ENCODE measurements at regions not wholly inside any gene's neighbourhood (a gene's known extent, or its start where the extent isn't known, plus 50 kb on each side); places are given as distances from the start of the nearest gene placed in this dataset.

DNA sequence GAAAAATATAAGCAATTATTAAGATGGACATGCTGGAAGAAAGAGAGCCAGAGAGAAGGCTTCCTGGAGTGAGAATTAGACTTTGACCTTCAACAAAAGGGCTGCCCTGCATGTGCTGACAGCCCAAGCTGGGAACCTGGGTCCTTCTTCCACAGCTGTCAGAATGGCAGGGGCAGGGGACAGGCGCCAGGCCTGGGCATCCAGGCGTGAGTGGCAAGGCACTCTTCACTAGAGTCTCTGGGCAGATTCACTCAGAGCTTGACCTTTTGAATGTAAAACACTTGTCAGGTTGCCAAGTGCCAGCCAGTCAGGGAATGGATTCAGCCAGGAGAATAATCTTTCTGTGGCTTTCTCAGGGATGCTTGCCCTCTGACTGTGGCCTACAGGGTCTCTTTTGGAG, 119.1 kb upstream of the CLINT1 start:
- TF ChIP-seq, protein P1, sequence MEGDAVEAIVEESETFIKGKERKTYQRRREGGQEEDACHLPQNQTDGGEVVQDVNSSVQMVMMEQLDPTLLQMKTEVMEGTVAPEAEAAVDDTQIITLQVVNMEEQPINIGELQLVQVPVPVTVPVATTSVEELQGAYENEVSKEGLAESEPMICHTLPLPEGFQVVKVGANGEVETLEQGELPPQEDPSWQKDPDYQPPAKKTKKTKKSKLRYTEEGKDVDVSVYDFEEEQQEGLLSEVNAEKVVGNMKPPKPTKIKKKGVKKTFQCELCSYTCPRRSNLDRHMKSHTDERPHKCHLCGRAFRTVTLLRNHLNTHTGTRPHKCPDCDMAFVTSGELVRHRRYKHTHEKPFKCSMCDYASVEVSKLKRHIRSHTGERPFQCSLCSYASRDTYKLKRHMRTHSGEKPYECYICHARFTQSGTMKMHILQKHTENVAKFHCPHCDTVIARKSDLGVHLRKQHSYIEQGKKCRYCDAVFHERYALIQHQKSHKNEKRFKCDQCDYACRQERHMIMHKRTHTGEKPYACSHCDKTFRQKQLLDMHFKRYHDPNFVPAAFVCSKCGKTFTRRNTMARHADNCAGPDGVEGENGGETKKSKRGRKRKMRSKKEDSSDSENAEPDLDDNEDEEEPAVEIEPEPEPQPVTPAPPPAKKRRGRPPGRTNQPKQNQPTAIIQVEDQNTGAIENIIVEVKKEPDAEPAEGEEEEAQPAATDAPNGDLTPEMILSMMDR (IDR thresholded peaks at IDR 0.05 in 2 of 3, conservative IDR thresholded peaks at IDR 0.05 in 1 of 3; ENCODE audit: control insufficient read depth in 2 of 3, extremely low read depth in 1 of 3, insufficient read depth in 1 of 3, low read depth in 3 of 3, low read length in 3 of 3), result no peak
- no peak for TF ChIP-seq TCF7 (IDR thresholded peaks at IDR 0.05; ENCODE audit: borderline replicate concordance)
- TF ChIP-seq USF2 (IDR thresholded peaks at IDR 0.05; ENCODE audit: borderline replicate concordance, low read depth, low read length), result no peak
- TF ChIP-seq HDAC6 (IDR thresholded peaks at IDR 0.05; ENCODE audit: unreplicated experiment), result no peak
- TF ChIP-seq MAX (IDR thresholded peaks at IDR 0.05; ENCODE audit: low read depth, low read length), result no peak
- no peak for TF ChIP-seq TAF1 (IDR thresholded peaks at IDR 0.05; ENCODE audit: borderline replicate concordance, low read depth, low read length)
- TF ChIP-seq POLR2A (IDR thresholded peaks at IDR 0.05; ENCODE audit: low read depth, low read length), result no peak
